ENCODE measurements at regions not wholly inside any gene's neighbourhood (a gene's known extent, or its start where the extent isn't known, plus 50 kb on each side); places are given as distances from the start of the nearest gene placed in this dataset.
"Not testable (repeated sequence)": the region's sequence is repeated elsewhere in the genome, so short reads cannot be mapped to it uniquely, and the experiment has no call there.

DNA sequence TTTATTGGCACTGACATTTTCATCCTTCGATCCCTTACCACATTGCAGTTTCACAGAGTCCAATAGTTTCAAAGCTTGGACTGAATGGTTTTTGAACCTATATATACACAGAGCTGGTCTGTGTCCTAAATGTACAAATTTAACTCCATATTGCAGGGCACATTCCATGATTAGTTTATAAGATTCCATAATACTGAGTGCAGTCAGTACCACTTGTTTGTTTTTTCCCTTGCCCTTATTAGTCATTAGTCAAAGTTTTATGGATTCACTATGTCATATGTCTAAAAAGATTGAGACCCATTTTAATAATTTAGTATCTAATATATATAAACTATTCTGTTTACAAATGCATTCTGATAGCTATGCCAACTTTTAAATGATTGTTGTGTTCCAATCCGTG lies 654.8 kb upstream of the MEF2C start:
- no peak overlapping the region for H3K27ac ChIP-seq (ENCODE audit: low read length)
- H3K4me2 ChIP-seq (ENCODE audit: low read depth, low read length, poor library complexity, severe bottlenecking) = no peak overlapping the region
- H3K9me2 ChIP-seq (replicated peaks; ENCODE audit: insufficient read depth, low read length) = no peaks in the 10 kb centered on the region
- H3K36me3 ChIP-seq (ENCODE audit: insufficient read depth, low read length) = no peaks in the 10 kb centered on the region
- H3K27me3 ChIP-seq (ENCODE audit: low read length) = no peaks in the 10 kb centered on the region
- no peaks in the 10 kb centered on the region for H3K9me3 ChIP-seq (ENCODE audit: low read length)
- no peak overlapping the region for H3K9ac ChIP-seq (ENCODE audit: low read length)
- no peaks in the 10 kb centered on the region for H3K79me2 ChIP-seq (ENCODE audit: low read length)
- H3K4me3 ChIP-seq (ENCODE audit: low read length) = no peak overlapping the region
- no peak overlapping the region for H2AFZ ChIP-seq (ENCODE audit: low read length)
- no peaks in the 10 kb centered on the region for H4K20me1 ChIP-seq (ENCODE audit: insufficient read depth, low read depth, low read length)
- no peaks in the 10 kb centered on the region for H3K4me1 ChIP-seq (ENCODE audit: low read length)
- DNase-seq = no peak

DNA sequence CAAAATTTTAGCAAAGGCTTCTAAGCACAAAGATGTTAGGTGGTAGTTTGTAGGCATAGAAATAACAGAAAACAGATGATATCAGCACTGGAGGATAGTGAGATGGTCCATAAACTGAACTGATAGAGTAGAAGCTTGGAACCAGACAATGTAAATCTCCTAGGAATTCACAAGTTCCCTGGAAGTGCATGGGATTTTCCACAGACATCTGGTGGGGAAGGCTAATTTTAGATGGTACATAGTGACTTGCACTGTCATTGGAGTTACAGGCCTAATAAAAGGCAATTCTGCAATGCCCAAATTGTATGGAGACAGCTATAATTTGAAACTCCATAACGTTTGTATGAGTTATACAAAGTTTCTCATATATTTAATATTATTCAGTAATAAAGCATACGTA lies 653.0 kb upstream of the MEF2C start:
- H3K4me2 ChIP-seq (ENCODE audit: low read depth, low read length, poor library complexity, severe bottlenecking) = no peak overlapping the region
- no peaks in the 10 kb centered on the region for H3K79me2 ChIP-seq (ENCODE audit: low read length)
- H3K4me1 ChIP-seq (ENCODE audit: low read length) = no peaks in the 10 kb centered on the region
- no peak overlapping the region for H3K27ac ChIP-seq (ENCODE audit: low read length)
- no peaks in the 10 kb centered on the region for H4K20me1 ChIP-seq (ENCODE audit: insufficient read depth, low read depth, low read length)
- no peak for DNase-seq
- no peak overlapping the region for H3K4me3 ChIP-seq (ENCODE audit: low read length)
- no peaks in the 10 kb centered on the region for H3K9me3 ChIP-seq (ENCODE audit: low read length)
- no peaks in the 10 kb centered on the region for H3K27me3 ChIP-seq (ENCODE audit: low read length)
- no peak overlapping the region for H2AFZ ChIP-seq (ENCODE audit: low read length)
- no peaks in the 10 kb centered on the region for H3K9me2 ChIP-seq (replicated peaks; ENCODE audit: insufficient read depth, low read length)
- H3K9ac ChIP-seq (ENCODE audit: low read length) = no peak overlapping the region
- no peaks in the 10 kb centered on the region for H3K36me3 ChIP-seq (ENCODE audit: insufficient read depth, low read length)

DNA sequence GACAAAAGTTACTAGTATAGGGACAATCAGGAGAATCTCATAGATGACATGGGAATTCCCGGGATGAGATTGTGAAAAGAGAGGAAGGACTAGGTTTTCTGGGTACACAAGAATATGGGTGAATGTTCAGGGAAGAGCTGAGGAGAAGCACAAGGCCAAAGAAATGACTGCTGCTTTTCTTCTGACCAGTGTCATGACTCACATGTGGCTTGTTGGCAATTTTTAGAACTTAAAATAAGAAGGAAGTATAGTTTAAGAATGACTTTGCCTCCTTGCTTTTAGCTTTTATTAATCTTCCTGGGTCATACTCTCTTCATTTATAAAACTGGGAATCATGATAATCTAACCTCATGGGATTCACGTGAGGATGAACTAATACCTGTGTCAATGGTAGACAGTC lies 652.4 kb upstream of the MEF2C start:
- H3K4me3 ChIP-seq (ENCODE audit: low read length) = no peak overlapping the region
- no peak overlapping the region for H3K4me2 ChIP-seq (ENCODE audit: low read depth, low read length, poor library complexity, severe bottlenecking)
- DNase-seq = no peak
- no peaks in the 10 kb centered on the region for H4K20me1 ChIP-seq (ENCODE audit: insufficient read depth, low read depth, low read length)
- H3K36me3 ChIP-seq (ENCODE audit: insufficient read depth, low read length) = no peaks in the 10 kb centered on the region
- no peaks in the 10 kb centered on the region for H3K9me2 ChIP-seq (replicated peaks; ENCODE audit: insufficient read depth, low read length)
- H3K9me3 ChIP-seq (ENCODE audit: low read length) = no peaks in the 10 kb centered on the region
- H3K27ac ChIP-seq (ENCODE audit: low read length) = no peak overlapping the region
- no peaks in the 10 kb centered on the region for H3K79me2 ChIP-seq (ENCODE audit: low read length)
- H3K9ac ChIP-seq (ENCODE audit: low read length) = no peak overlapping the region
- no peaks in the 10 kb centered on the region for H3K4me1 ChIP-seq (ENCODE audit: low read length)
- H2AFZ ChIP-seq (ENCODE audit: low read length) = no peak overlapping the region
- no peaks in the 10 kb centered on the region for H3K27me3 ChIP-seq (ENCODE audit: low read length)

DNA sequence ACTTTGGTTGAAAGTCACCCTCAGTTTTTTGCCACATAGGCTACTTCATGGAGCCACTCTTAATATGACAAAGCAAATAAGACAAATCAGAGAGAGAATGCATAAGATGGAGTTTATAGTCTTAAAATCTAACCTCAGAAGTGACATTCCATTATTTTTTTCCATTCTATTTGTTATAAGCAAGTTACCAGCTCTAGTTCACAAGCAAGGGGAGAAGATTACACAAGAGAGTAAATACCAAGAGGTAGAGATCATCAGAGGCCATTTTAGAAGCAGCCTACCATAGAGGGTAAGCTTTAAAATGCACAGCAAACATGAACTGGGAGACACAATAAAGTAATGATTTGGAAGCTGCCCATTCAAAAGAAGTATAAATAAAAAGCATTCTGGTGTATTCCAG lies 651.3 kb upstream of the MEF2C start:
- Histone ChIP-seq H3K9me3 (ENCODE audit: low read length) (no peaks in the 10 kb centered on the region), H3K27ac (ENCODE audit: low read length) (no peak overlapping the region)
- no peak for DNase-seq

DNA sequence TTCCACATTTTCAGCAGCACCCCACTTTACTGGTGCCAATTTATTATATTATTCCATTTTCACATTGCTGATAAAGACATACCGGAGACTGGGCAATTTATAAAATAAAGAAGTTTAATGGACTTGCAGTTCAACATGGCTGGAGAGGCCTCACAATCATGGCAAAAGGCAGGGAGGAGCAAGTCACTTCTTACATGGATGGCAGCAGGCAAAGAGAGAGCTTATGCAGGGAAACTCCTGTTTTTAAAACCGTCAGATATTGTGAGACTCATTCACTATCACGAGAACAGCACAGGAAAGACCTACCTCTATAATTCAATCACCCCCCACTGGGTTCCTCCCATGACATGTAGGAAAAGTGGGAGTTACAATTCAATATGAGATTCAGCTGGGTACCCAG lies 641.8 kb upstream of the MEF2C start:
- H4K20me1 ChIP-seq (ENCODE audit: insufficient read depth, low read depth, low read length) = no peaks in the 10 kb centered on the region
- H3K4me1 ChIP-seq (ENCODE audit: low read length) = no peaks in the 10 kb centered on the region
- H3K9me3 ChIP-seq (ENCODE audit: low read length) = no peaks in the 10 kb centered on the region
- no peak overlapping the region for H3K9ac ChIP-seq (ENCODE audit: low read length)
- DNase-seq = no peak
- no peak overlapping the region for H3K4me3 ChIP-seq (ENCODE audit: low read length)
- H3K27ac ChIP-seq (ENCODE audit: low read length) = no peak overlapping the region
- H3K36me3 ChIP-seq (ENCODE audit: insufficient read depth, low read length) = no peaks in the 10 kb centered on the region
- H2AFZ ChIP-seq (ENCODE audit: low read length) = no peak overlapping the region
- no peaks in the 10 kb centered on the region for H3K9me2 ChIP-seq (replicated peaks; ENCODE audit: insufficient read depth, low read length)
- no peaks in the 10 kb centered on the region for H3K27me3 ChIP-seq (ENCODE audit: low read length)
- H3K4me2 ChIP-seq (ENCODE audit: low read depth, low read length, poor library complexity, severe bottlenecking) = no peak overlapping the region
- no peaks in the 10 kb centered on the region for H3K79me2 ChIP-seq (ENCODE audit: low read length)

More for the DNA sequence above, 651.3 kb upstream of the MEF2C start:
- Histone ChIP-seq H3K4me3 (ENCODE audit: low read length) (no peak overlapping the region), H3K9me2 (replicated peaks; ENCODE audit: insufficient read depth, low read length) (no peaks in the 10 kb centered on the region), H3K79me2 (ENCODE audit: low read length) (no peaks in the 10 kb centered on the region), H3K27me3 (ENCODE audit: low read length) (no peaks in the 10 kb centered on the region), H4K20me1 (ENCODE audit: insufficient read depth, low read depth, low read length) (no peaks in the 10 kb centered on the region), H3K4me2 (ENCODE audit: low read depth, low read length, poor library complexity, severe bottlenecking) (no peak overlapping the region), H3K9ac (ENCODE audit: low read length) (no peak overlapping the region), H2AFZ (ENCODE audit: low read length) (no peak overlapping the region), H3K4me1 (ENCODE audit: low read length) (no peaks in the 10 kb centered on the region), H3K36me3 (ENCODE audit: insufficient read depth, low read length) (no peaks in the 10 kb centered on the region)

DNA sequence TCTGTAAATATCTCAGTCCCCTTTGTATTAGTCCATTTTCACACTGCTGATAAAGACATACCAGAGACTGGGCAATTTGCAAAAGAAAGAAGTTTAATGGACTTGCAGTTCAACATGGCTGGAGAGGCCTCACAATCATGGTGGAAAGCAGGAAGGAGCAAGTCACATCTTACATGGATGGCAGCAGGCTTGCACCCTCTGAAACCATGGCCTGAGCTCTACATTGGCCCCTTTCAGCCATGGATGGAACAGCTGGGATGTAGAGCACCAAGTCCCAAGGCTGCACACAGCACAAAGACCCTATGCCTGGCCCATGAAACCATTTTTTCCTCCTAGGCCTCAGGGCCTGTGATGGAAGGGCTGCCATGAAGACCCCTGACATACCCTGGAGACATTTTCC lies 640.9 kb upstream of the MEF2C start:
- H4K20me1 ChIP-seq (ENCODE audit: insufficient read depth, low read depth, low read length); H3K9me3 ChIP-seq (ENCODE audit: low read length); H3K4me2 ChIP-seq (ENCODE audit: low read depth, low read length, poor library complexity, severe bottlenecking); H2AFZ ChIP-seq (ENCODE audit: low read length); H3K4me3 ChIP-seq (ENCODE audit: low read length); H3K4me1 ChIP-seq (ENCODE audit: low read length); H3K9me2 ChIP-seq (replicated peaks; ENCODE audit: insufficient read depth, low read length); H3K9ac ChIP-seq (ENCODE audit: low read length); DNase-seq; H3K27ac ChIP-seq (ENCODE audit: low read length); H3K36me3 ChIP-seq (ENCODE audit: insufficient read depth, low read length); H3K79me2 ChIP-seq (ENCODE audit: low read length); H3K27me3 ChIP-seq (ENCODE audit: low read length): not testable (repeated sequence)

DNA sequence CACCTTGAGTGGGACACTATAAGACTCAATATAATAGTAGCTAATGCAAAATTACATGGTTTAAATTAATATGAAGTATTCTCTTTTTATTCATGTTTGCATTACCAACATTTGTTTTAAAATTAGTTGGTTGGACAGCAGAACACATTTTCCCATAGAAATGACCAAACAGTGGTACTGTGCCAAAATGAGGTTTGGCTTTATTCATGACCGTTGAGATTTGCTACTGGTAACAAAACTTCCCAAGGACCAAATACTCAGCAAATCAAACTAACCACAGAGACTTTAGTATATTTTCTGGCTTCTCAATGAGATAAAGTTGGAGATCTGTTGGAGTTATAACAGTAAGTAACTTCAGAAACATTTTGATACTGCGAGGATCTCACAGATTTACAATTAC lies 637.8 kb upstream of the MEF2C start:
- Histone ChIP-seq H3K9ac (ENCODE audit: low read length) (no peak overlapping the region), H3K27me3 (ENCODE audit: low read length) (no peaks in the 10 kb centered on the region), H3K4me2 (ENCODE audit: low read depth, low read length, poor library complexity, severe bottlenecking) (no peak overlapping the region), H3K79me2 (ENCODE audit: low read length) (no peaks in the 10 kb centered on the region), H3K9me3 (ENCODE audit: low read length) (no peaks in the 10 kb centered on the region), H3K4me1 (ENCODE audit: low read length) (no peaks in the 10 kb centered on the region), H3K27ac (ENCODE audit: low read length) (no peak overlapping the region), H3K36me3 (ENCODE audit: insufficient read depth, low read length) (no peaks in the 10 kb centered on the region), H3K4me3 (ENCODE audit: low read length) (no peak overlapping the region), H3K9me2 (replicated peaks; ENCODE audit: insufficient read depth, low read length) (no peaks in the 10 kb centered on the region), H4K20me1 (ENCODE audit: insufficient read depth, low read depth, low read length) (no peaks in the 10 kb centered on the region), H2AFZ (ENCODE audit: low read length) (no peak overlapping the region)
- DNase-seq = no peak

DNA sequence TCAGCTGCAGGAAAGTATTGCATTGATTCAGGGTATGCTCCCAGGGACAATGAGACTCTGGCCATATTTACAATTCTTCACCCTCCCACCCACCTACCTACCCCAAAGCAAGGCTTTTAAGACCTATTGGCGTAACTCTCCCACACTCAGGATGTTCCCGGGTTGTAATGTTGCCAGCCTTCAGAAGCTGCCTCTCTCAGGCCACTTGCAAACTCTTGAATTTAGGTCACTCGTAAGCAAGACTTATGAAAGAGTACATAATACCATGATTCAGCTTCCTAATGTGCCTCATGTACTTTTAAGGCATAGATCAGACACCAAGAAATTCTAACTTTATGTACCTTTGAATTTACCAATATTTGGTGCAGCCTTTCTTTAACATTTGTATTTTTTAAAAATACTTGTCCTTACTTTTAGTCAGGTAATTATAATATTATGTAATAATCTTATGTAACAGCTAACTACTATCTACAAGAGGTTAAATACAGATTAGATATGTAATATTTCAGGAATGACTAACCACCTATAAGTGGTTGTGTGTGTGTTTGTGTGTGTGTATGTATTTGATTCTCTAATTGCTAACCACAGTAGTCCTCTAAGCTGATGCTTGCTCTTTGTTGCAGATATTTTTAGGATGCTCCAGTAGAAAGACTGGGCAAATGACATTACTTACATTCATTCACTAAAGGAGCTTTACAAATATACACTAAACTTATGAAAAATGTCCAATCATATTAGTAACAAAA lies 630.5 kb upstream of the MEF2C start:
- Histone ChIP-seq H3K4me3 (ENCODE audit: low read length) (no peak overlapping the region), H3K9me2 (replicated peaks; ENCODE audit: insufficient read depth, low read length) (no peaks in the 10 kb centered on the region), H3K4me2 (ENCODE audit: low read depth, low read length, poor library complexity, severe bottlenecking) (no peak overlapping the region), H3K36me3 (ENCODE audit: insufficient read depth, low read length) (no peaks in the 10 kb centered on the region), H2AFZ (ENCODE audit: low read length) (no peak overlapping the region), H3K27ac (ENCODE audit: low read length) (no peak overlapping the region), H3K79me2 (ENCODE audit: low read length) (no peaks in the 10 kb centered on the region), H3K27me3 (ENCODE audit: low read length) (no peaks in the 10 kb centered on the region), H3K9ac (ENCODE audit: low read length) (no peak overlapping the region), H3K4me1 (ENCODE audit: low read length) (no peaks in the 10 kb centered on the region), H3K9me3 (ENCODE audit: low read length) (no peaks in the 10 kb centered on the region), H4K20me1 (ENCODE audit: insufficient read depth, low read depth, low read length) (no peaks in the 10 kb centered on the region)
- DNase-seq = no peak

DNA sequence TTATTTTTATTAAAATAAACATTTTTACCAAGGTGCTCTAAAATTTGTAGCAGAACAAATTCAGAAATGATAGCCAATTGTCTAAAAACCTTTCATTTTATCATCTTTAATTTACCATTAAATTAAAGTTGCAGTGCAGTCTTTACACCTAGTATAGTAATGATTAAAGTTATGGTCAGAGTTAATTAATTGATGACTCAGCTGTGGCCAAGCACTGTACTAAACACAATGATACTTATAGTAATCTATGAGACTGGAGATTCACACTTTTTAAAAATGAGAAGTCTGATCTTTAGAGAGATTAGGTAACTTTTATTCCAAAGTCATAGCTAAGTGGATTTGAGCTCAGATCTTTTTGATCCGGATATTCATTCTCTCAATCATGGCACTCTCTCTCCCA lies 621.1 kb upstream of the MEF2C start:
- Histone ChIP-seq H3K9me3 (ENCODE audit: low read length) (no peaks in the 10 kb centered on the region), H3K9ac (ENCODE audit: low read length) (no peak overlapping the region), H3K27me3 (ENCODE audit: low read length) (no peaks in the 10 kb centered on the region), H3K36me3 (ENCODE audit: insufficient read depth, low read length) (no peaks in the 10 kb centered on the region), H3K79me2 (ENCODE audit: low read length) (no peaks in the 10 kb centered on the region), H3K4me3 (ENCODE audit: low read length) (no peak overlapping the region), H4K20me1 (ENCODE audit: insufficient read depth, low read depth, low read length) (no peaks in the 10 kb centered on the region), H2AFZ (ENCODE audit: low read length) (no peak overlapping the region), H3K4me1 (ENCODE audit: low read length) (no peaks in the 10 kb centered on the region), H3K27ac (ENCODE audit: low read length) (no peak overlapping the region), H3K9me2 (replicated peaks; ENCODE audit: insufficient read depth, low read length) (no peaks in the 10 kb centered on the region), H3K4me2 (ENCODE audit: low read depth, low read length, poor library complexity, severe bottlenecking) (no peak overlapping the region)
- no peak for DNase-seq

Measured in Karpas-422 (cell line).